Loucy (cell line): ENCODE measurements at regions not wholly inside any gene's neighbourhood (a gene's known extent, or its start where the extent isn't known, plus 50 kb on each side); places are given as distances from the start of the nearest gene placed in this dataset.

Source experiments
- H2AFZ ChIP-seq: fragments of 200-600 bp; sonication (generic); 2 replicates; pipeline ENCODE4 v1.6.0; 2016; ENCODE audit warnings: antibody characterized with exemption, mild to moderate bottlenecking, low read length, moderate library complexity
- H3F3A ChIP-seq: fragments of 200-600 bp; 2 replicates; pipeline ENCODE4 v1.6.0; 2016; ENCODE audit warnings: antibody characterized with exemption, low read depth, mild to moderate bottlenecking
- H3K27me3 ChIP-seq: fragments of 200-600 bp; sonication (generic); 2 replicates; pipeline ENCODE4 v1.6.1; 2014; ENCODE audit warnings: low read length, mild to moderate bottlenecking; ENCODE audit not compliant: insufficient read depth, poor library complexity, severe bottlenecking
- H3K36me3 ChIP-seq: fragments of 200-600 bp; sonication (generic); 2 replicates; pipeline ENCODE4 v1.6.1; 2016; ENCODE audit warnings: low read length; ENCODE audit not compliant: insufficient read depth
- H3K4me1 ChIP-seq: fragments of 200-600 bp; sonication (generic); 2 replicates; pipeline ENCODE4 v1.5.1; 2014; ENCODE audit warnings: low read length, mild to moderate bottlenecking; ENCODE audit not compliant: insufficient read depth, poor library complexity, severe bottlenecking
- H3K4me2 ChIP-seq: fragments of 200-600 bp; sonication (generic); 2 replicates; pipeline ENCODE4 v1.6.0; 2014; ENCODE audit warnings: antibody characterized with exemption, low read length, low read depth, mild to moderate bottlenecking; ENCODE audit not compliant: poor library complexity, severe bottlenecking
- H3K4me3 ChIP-seq: fragments of 200-600 bp; sonication (generic); 2 replicates; pipeline ENCODE4 v1.5.1; 2014; ENCODE audit warnings: low read length, mild to moderate bottlenecking, mixed read lengths; ENCODE audit not compliant: poor library complexity, severe bottlenecking
- H3K79me2 ChIP-seq: fragments of 200-600 bp; sonication (generic); 2 replicates; pipeline ENCODE4 v1.6.1; 2014; ENCODE audit warnings: low read length; ENCODE audit not compliant: insufficient read depth
- H3K9ac ChIP-seq: fragments of 200-600 bp; sonication (generic); 2 replicates; pipeline ENCODE4 v1.6.0; 2014; ENCODE audit warnings: mild to moderate bottlenecking, low read depth, low read length, moderate library complexity; ENCODE audit not compliant: poor library complexity, severe bottlenecking
- H3K9me2 ChIP-seq: fragments of 200-600 bp; sonication (generic); replicated peaks from 2 replicates; pipeline ENCODE4 v1.6.1; 2016; ENCODE audit warnings: low read depth, low read length, mixed read lengths
- H3K9me3 ChIP-seq: fragments of 200-600 bp; sonication (generic); 2 replicates; pipeline ENCODE4 v1.6.1; 2014; ENCODE audit warnings: mild to moderate bottlenecking, antibody characterized with exemption, low read length, low read depth; ENCODE audit not compliant: insufficient read depth
- H4K20me1 ChIP-seq: fragments of 200-600 bp; sonication (generic); 2 replicates; pipeline ENCODE4 v1.6.0; 2014; ENCODE audit warnings: antibody characterized with exemption, low read length, mild to moderate bottlenecking; ENCODE audit not compliant: insufficient read depth, poor library complexity, severe bottlenecking
- CTCF ChIP-seq: fragments of 200-600 bp; sonication (generic); conservative IDR thresholded peaks from 2 replicates; pipeline ENCODE4 v1.5.1; 2014; ENCODE audit warnings: mild to moderate bottlenecking, antibody characterized with exemption, low read length
- EZH2phosphoT487 ChIP-seq: fragments of 200-600 bp; IDR thresholded peaks from 2 replicates; pipeline ENCODE4 v1.6.1; 2018; ENCODE audit warnings: antibody characterized with exemption, mild to moderate bottlenecking, moderate library complexity, borderline replicate concordance

GRCh38 chr2:184203661-184204060 is 394.7 kb upstream of the ZNF804A start:
- no peak overlapping the region for H3K4me2 ChIP-seq
- no peaks in the 10 kb centered on the region for H3F3A ChIP-seq
- H3K9me2 ChIP-seq = no peaks in the 10 kb centered on the region
- no peaks in the 10 kb centered on the region for H3K4me1 ChIP-seq
- H4K20me1 ChIP-seq = no peaks in the 10 kb centered on the region
- no peak overlapping the region for H2AFZ ChIP-seq
- H3K4me3 ChIP-seq = no peak overlapping the region
- no peaks in the 10 kb centered on the region for H3K9me3 ChIP-seq
- no peaks in the 10 kb centered on the region for H3K36me3 ChIP-seq
- no peaks in the 10 kb centered on the region for H3K27me3 ChIP-seq
- H3K79me2 ChIP-seq = no peaks in the 10 kb centered on the region
- TF ChIP-seq CTCF (no peak), EZH2phosphoT487 (no peak)
- H3K9ac ChIP-seq = no peak overlapping the region

- Histone ChIP-seq H3K4me2 (no peak overlapping the region), H3K9ac (no peak overlapping the region), H4K20me1 (no peaks in the 10 kb centered on the region), H3K4me1 (no peaks in the 10 kb centered on the region), H3K4me3 (no peak overlapping the region), H3F3A (no peaks in the 10 kb centered on the region), H3K9me2 (no peaks in the 10 kb centered on the region), H3K9me3 (no peaks in the 10 kb centered on the region), H2AFZ (no peak overlapping the region), H3K36me3 (no peaks in the 10 kb centered on the region), H3K79me2 (no peaks in the 10 kb centered on the region), H3K27me3 (no peaks in the 10 kb centered on the region)
- TF ChIP-seq EZH2phosphoT487 (no peak), CTCF (no peak)
Observed at GRCh38 chr2:184205048-184205596, 393.2 kb upstream of the ZNF804A start.

DNA sequence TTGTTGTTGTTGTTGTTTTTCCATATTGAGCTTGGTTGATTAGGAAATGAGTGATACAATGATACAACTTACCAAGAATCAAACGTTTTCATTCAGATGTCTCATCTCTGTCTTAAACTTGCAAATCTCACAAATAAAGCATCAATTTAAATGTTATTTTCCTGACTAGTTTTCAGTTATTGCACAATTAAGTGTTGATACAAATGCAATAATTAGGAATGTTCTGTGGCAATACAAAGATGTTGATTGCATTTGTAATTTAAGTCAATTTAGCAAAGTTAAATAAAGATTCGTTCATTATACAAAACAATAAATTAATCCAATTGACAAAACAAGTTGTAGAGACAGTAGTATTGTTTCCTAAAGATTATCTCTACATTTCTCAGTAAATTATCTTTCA is 392.3 kb upstream of the ZNF804A start:
- H3K9ac ChIP-seq = no peak overlapping the region
- no peaks in the 10 kb centered on the region for H3K79me2 ChIP-seq
- H3K4me1 ChIP-seq = no peaks in the 10 kb centered on the region
- no peak overlapping the region for H3K4me2 ChIP-seq
- no peaks in the 10 kb centered on the region for H4K20me1 ChIP-seq
- no peak overlapping the region for H3K4me3 ChIP-seq
- no peaks in the 10 kb centered on the region for H3K27me3 ChIP-seq
- no peak for TF ChIP-seq CTCF
- TF ChIP-seq EZH2phosphoT487 = no peak
- H3K9me2 ChIP-seq = no peaks in the 10 kb centered on the region
- no peaks in the 10 kb centered on the region for H3K9me3 ChIP-seq
- no peaks in the 10 kb centered on the region for H3F3A ChIP-seq
- H2AFZ ChIP-seq = no peak overlapping the region
- no peaks in the 10 kb centered on the region for H3K36me3 ChIP-seq
